B cell (primary cell): ENCODE measurements at regions not wholly inside any gene's neighbourhood (a gene's known extent, or its start where the extent isn't known, plus 50 kb on each side); places are given as distances from the start of the nearest gene placed in this dataset.

Experiments
- CTCF ChIP-seq: fragments of 200-600 bp; IDR thresholded peaks from one replicate; pipeline ENCODE4 v1.8.0; 2022; ENCODE audit warnings: antibody characterized with exemption, mild to moderate bottlenecking
- EZH2 ChIP-seq: IDR thresholded peaks from 2 replicates; pipeline ENCODE4 v1.6.1; 2012; ENCODE audit warnings: borderline replicate concordance, low read depth, mild to moderate bottlenecking, moderate library complexity, low read length; ENCODE audit not compliant: insufficient read depth, poor library complexity, severe bottlenecking

DNA sequence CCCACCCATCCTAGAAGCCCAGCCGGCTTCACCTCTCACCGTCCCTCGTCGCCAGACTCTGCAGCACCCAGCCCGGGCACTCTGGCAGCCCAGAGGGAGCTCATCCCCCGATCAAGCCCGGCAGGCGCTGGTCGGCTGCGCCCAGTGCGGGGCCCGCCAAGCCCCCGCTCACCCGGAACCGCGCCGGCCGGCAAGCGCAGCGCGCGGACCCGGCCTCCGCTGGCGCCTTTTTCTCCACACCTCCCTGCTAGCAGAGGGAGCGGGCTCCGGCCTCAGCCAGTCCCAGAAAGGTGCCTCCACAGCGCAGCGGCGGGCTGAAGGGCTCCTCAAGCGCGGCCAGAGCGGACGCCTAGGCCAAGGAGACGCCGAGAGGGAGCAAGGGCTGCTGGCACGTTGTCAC is 2023.3 kb downstream of the NCAM2 start:
- TF ChIP-seq CTCF = no peak
- no peak for TF ChIP-seq EZH2
